Uterus (tissue), 3 donors: ENCODE measurements at regions not wholly inside any gene's neighbourhood (a gene's known extent, or its start where the extent isn't known, plus 50 kb on each side); places are given as distances from the start of the nearest gene placed in this dataset.

ENCODE experiments used
- DNase-seq, 2 donors: peaks; one replicate each; pipeline ENCODE4 v3.0.0-alpha.2; 2019 to 2020
- H3K27ac ChIP-seq, 2 donors: fragments of 200-600 bp; sonication (generic); 1 replicate in 1 of 2; 2 replicates in 1 of 2; pipeline ENCODE4 v1.5.1; 2016 to 2018
- H3K27me3 ChIP-seq, 2 donors: fragments of 200-600 bp; sonication (generic); one replicate each; pipeline ENCODE4 v1.5.1; 2018 to 2019; ENCODE audit warnings: control low read depth in 1 of 2
- H3K36me3 ChIP-seq, 2 donors: fragments of 200-600 bp; sonication (generic); one replicate each; pipeline ENCODE4 v1.5.1; 2019; ENCODE audit warnings: control low read depth in 1 of 2
- H3K4me1 ChIP-seq, 2 donors: fragments of 200-600 bp; sonication (generic); one replicate each; pipeline ENCODE4 v1.5.1; 2018 to 2019; ENCODE audit warnings: control low read depth in 1 of 2
- H3K4me3 ChIP-seq, 2 donors: fragments of 200-600 bp; sonication (generic); 1 replicate in 1 of 2; 2 replicates in 1 of 2; pipeline ENCODE4 v1.5.1; 2018 to 2019; ENCODE audit warnings: mild to moderate bottlenecking in 1 of 2
- H3K9me3 ChIP-seq, 2 donors: fragments of 200-600 bp; sonication (generic); one replicate each; pipeline ENCODE4 v1.5.1; 2019; ENCODE audit warnings: control low read depth in 1 of 2
- POLR2A ChIP-seq, 2 donors: fragments of 450-650 bp; IDR thresholded peaks; one replicate each; pipeline ENCODE4 v1.6.1; 2016; ENCODE audit warnings: antibody characterized with exemption in 2 of 2, mild to moderate bottlenecking in 1 of 2, moderate library complexity in 1 of 2
- intact Hi-C: fragments of 100-400 bp; cut with DNase I; formaldehyde crosslinking; loops from one replicate; pipeline ENCODE4 v1.15.1; 2023; ENCODE audit warnings: low total_unique reads
- TF ChIP-seq, protein P1 (sequence below), 4 experiments: fragments of 200-600 bp in 2 of 4; fragments of 450-650 bp in 2 of 4; sonication (generic) in 2 of 4; IDR thresholded peaks; one replicate each; pipeline ENCODE4 v1.5.1; 2016 to 2019; ENCODE audit warnings: antibody characterized with exemption in 4 of 4, mild to moderate bottlenecking in 2 of 4, moderate library complexity in 1 of 4
- donor health status: DM: yes; HTN: yes; CAD: no.

DNA sequence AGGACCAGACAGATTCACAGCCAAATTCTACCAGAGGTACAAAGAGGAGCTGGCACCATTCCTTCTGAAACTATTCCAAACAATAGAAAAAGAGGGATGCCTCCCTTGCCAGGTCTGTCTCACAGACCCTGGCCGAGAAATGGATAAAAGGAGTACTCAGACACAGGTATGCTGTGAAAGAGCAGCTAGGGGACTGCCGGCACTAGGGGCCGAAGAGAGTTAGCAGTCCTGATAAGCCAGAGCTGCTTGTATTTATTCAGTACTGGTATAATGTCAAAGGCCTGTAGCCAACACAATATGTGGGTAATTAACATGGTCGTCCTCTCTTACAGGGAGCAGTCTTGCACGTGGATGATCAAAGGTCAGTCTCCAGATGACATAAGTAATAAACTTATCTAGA is 1042.1 kb upstream of the LCORL start:
- Histone ChIP-seq H3K4me1 (no peaks in the 10 kb centered on the region), H3K27ac (no peak overlapping the region), H3K27me3 (no peaks in the 10 kb centered on the region), H3K9me3 (no peaks in the 10 kb centered on the region), H3K4me3 (no peak overlapping the region), H3K36me3 (no peaks in the 10 kb centered on the region)
- intact Hi-C loops: no loop called here
- DNase-seq: no peak
- TF ChIP-seq, protein P1, sequence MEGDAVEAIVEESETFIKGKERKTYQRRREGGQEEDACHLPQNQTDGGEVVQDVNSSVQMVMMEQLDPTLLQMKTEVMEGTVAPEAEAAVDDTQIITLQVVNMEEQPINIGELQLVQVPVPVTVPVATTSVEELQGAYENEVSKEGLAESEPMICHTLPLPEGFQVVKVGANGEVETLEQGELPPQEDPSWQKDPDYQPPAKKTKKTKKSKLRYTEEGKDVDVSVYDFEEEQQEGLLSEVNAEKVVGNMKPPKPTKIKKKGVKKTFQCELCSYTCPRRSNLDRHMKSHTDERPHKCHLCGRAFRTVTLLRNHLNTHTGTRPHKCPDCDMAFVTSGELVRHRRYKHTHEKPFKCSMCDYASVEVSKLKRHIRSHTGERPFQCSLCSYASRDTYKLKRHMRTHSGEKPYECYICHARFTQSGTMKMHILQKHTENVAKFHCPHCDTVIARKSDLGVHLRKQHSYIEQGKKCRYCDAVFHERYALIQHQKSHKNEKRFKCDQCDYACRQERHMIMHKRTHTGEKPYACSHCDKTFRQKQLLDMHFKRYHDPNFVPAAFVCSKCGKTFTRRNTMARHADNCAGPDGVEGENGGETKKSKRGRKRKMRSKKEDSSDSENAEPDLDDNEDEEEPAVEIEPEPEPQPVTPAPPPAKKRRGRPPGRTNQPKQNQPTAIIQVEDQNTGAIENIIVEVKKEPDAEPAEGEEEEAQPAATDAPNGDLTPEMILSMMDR (IDR thresholded peaks at IDR 0.05): no peak
- TF ChIP-seq POLR2A (IDR thresholded peaks at IDR 0.05): no peak

- H3K4me1 ChIP-seq: no peaks in the 10 kb centered on the region
- H3K9me3 ChIP-seq: no peaks in the 10 kb centered on the region
- DNase-seq: no peak
- intact Hi-C loops: no loop called here
- no peak overlapping the region for H3K4me3 ChIP-seq
- H3K36me3 ChIP-seq: no peaks in the 10 kb centered on the region
- no peaks in the 10 kb centered on the region for H3K27me3 ChIP-seq
- H3K27ac ChIP-seq: no peak overlapping the region
- no peak for TF ChIP-seq POLR2A (IDR thresholded peaks at IDR 0.05)
- TF ChIP-seq, protein P1 (IDR thresholded peaks at IDR 0.05): no peak
Observed at GRCh38 chr4:19054916-19055315, 1033.4 kb upstream of the LCORL start.

DNA sequence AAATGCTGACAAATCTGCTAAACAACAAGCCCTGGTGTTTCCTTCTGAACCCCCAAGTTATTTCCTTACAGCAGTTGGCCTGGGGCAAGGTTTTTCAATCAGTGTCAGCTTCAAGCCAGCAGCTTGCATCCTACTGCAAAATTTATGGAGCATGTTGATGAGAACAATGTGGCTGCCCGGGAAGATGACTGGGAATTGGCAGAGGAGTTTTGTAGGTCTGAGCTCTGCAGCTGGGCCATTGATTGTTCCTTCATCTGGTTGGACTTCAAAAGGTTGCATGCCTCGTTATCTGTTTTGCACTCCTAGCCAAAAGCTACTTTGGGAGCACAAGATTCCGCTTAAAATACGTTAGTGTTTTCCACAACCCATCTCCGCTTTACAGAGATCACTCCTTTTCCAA is 1030.3 kb upstream of the LCORL start:
- no peak overlapping the region for H3K4me3 ChIP-seq
- DNase-seq: no peak
- TF ChIP-seq, protein P1 (IDR thresholded peaks at IDR 0.05): no peak
- TF ChIP-seq POLR2A (IDR thresholded peaks at IDR 0.05): no peak
- H3K27me3 ChIP-seq: no peaks in the 10 kb centered on the region
- no peaks in the 10 kb centered on the region for H3K36me3 ChIP-seq
- no peaks in the 10 kb centered on the region for H3K9me3 ChIP-seq
- H3K4me1 ChIP-seq: no peaks in the 10 kb centered on the region
- intact Hi-C loops: no loop called here
- peak overlapping the region in 1 of 2 donors; percentile 14 for H3K27ac ChIP-seq

DNA sequence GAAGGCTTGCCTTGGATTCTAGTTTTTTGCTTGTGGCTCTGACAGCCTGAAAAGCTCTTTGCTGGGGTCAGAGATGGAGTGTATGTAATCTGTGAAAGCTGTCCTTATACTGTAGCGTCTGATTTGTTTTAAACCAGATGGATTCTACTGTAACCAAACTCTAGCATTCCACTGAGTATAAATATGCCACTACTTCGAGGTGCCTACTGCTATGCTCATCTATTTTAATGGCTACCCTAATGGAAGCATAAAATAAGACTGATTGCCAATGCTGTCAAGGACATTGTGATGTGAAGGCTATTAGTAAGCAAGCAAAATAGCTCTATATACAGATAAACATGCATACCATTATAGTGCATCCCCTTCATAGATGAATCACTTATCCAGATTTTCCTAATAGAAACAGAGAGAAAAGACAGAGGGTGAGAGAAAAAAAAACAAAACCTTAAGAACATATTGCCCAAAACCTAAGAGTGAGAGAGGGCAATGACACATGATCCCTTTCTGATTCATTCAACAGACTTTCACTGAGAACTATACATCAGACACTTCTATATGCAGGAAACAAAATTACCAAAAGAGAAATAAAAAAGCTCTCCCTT is 1025.8 kb upstream of the LCORL start:
- no peak overlapping the region for H3K27ac ChIP-seq
- no peaks in the 10 kb centered on the region for H3K4me1 ChIP-seq
- H3K4me3 ChIP-seq: no peak overlapping the region
- TF ChIP-seq POLR2A (IDR thresholded peaks at IDR 0.05): no peak
- TF ChIP-seq, protein P1 (IDR thresholded peaks at IDR 0.05): no peak
- no peak for DNase-seq
- H3K9me3 ChIP-seq: no peaks in the 10 kb centered on the region
- H3K36me3 ChIP-seq: no peaks in the 10 kb centered on the region
- intact Hi-C loops: no loop called here
- H3K27me3 ChIP-seq: no peaks in the 10 kb centered on the region

DNA sequence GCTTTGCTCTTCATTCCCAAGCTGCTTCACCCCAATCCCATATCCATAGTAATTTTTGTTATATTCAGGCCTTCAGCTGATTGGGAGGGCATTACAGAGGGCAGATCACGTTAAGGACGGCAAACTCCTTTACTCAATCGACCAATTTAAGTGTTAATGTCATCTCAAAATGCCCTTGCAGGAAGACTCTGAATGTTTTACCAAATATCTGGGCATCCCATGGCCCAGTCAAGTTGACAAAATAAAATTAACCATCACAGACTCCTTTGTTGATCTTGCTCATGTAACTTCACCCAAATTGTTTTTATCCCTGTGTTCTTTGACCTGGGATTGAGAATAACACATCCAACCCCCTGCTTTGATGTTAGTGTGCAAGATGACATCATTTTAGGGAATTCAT is 1018.3 kb upstream of the LCORL start:
- Histone ChIP-seq H3K4me1 (no peaks in the 10 kb centered on the region), H3K27me3 (no peaks in the 10 kb centered on the region), H3K36me3 (no peaks in the 10 kb centered on the region), H3K9me3 (no peaks in the 10 kb centered on the region), H3K27ac (no peak overlapping the region), H3K4me3 (no peak overlapping the region)
- intact Hi-C loops: no loop called here
- TF ChIP-seq, protein P1 (IDR thresholded peaks at IDR 0.05): no peak
- TF ChIP-seq POLR2A (IDR thresholded peaks at IDR 0.05): no peak
- DNase-seq: no peak
